OCI-LY3 (cell line): ENCODE measurements at regions not wholly inside any gene's neighbourhood (a gene's known extent, or its start where the extent isn't known, plus 50 kb on each side); places are given as distances from the start of the nearest gene placed in this dataset.

Source experiments
- CTCF ChIP-seq: fragments of 200-600, 300-600 bp; sonication (generic); IDR thresholded peaks from 2 replicates; pipeline ENCODE4 v1.5.1; 2014; ENCODE audit warnings: antibody characterized with exemption, low read length, low read depth
- EZH2phosphoT487 ChIP-seq: fragments of 200-600 bp; shearing (Covaris generic); IDR thresholded peaks from 2 replicates; pipeline ENCODE4 v1.6.1; 2018; ENCODE audit warnings: antibody characterized with exemption, mixed run types, low read depth

GRCh38 chr18:42537291-42537690, 578.2 kb downstream of the RIT2 start:
- no peak for TF ChIP-seq CTCF
- TF ChIP-seq EZH2phosphoT487, result no peak
